KG1 (cell line): ENCODE measurements at regions not wholly inside any gene's neighbourhood (a gene's known extent, or its start where the extent isn't known, plus 50 kb on each side); places are given as distances from the start of the nearest gene placed in this dataset.

Source experiments
- DNase-seq: peaks from one replicate; lab custom pipeline; 2025; lab: John Stamatoyannopoulos, UW

DNA sequence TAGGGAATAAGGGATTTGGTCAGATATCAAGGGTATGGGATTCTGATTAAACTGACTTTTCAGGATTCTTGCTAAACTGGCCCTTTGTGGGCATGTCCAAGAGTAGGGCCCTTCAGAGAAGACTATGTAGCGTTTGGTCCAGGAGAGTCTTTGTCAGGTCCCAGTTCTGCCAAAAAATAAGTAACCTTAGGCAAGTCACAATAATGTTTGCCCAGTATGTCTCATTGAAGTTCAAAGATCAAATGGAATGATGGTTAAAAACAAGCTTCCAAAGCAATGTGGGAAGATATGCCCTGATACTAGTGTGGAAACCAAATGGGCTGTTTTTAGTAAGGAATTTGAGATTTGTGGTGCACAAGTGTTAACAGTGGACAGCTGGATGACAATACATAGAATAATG is 454.4 kb downstream of the WDR72 start:
- no peak for DNase-seq

DNA sequence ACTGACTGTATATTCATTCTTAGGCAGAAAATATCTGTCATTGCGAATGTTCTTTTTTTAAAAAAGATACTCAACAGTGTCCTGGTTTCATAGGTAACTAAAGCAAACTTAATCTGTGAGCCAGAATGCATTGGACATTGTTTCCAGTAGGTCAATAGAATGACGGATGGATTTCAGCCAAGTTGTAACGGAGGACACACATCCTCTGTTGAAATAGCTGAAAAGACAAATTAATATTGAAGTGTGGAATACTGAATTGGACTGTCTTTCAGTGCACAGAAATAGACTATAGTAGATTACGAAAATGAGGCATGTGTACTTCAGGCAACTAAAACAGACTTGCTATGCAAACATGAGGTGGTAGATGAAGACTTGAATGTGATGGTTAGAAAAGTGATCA is 461.6 kb downstream of the WDR72 start:
- DNase-seq = no peak

DNA sequence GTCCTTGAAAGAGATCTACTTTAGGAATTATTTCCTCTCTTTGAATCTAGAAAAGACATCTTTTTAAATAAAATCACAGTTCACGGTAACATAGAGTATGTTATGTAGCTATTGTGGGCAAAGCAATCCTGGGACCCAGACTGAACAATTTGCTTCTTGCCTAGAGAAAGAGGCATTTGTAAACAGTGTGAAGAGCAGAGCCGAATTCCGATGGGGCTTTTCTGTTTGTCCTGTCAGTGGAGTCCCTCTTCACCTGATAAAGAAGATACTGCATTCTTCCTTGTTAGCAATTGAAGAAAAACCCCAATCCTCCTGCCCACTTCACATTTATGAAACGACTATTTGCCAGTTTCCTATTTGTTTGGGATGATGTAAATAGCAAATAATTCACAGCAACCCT is 462.9 kb downstream of the WDR72 start:
- DNase-seq = no peak

DNA sequence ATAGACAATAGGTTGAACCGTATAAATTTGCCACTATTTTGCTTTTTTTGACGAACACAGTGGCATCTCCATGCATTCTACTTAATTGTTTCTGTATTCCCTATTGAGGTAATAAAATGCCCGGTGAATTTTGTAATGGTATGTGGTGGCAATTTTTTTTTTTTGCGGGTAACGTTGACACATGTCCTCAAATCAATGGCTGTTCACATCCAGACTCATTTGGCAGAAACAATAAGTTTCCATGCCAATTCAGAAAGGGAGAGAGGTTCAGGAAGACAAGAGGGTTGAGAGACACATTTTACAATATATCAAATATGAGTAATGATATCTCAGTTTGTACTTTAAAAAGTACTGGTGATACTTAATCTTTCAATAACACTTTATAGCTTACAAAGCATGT is 463.9 kb downstream of the WDR72 start:
- no peak for DNase-seq

DNA sequence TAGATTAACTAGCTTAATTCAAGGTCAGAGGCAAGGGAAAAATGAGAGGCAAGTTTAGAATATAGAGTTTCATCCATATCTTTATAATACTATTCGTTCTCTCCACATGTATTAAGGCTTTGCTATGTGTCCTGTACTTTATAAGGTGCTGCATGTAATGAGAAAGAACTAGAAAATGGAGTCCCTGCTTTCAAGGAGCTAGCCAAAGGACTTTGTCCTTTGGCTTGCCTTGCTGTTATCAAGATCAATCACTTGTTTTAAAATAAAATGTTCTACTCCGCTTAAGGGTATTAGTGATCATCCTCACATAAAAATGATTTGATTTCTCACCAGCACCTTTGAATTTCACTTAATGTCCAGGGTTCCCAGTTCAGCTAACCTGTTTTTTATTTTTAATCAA is 470.9 kb downstream of the WDR72 start:
- DNase-seq = no peak

DNA sequence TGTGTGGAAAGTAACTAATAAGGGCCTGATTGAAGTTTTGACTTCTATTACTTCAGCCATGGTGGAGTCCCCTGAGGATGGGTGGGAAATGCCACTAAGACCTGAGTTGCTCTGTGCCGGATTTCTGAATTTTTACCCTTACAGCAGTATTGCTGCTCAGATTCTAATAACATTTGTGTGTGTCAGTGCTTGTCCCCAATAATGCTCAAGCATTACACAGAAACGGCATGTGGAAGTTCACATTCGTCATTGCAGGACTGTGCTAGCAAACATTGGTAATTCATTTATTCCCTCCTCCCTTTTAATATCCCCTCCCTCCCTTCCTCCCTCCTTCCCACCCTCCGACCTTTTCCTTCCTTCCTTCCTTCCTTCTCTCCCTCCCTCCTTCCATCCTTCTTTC is 484.5 kb upstream of the ONECUT1 start:
- no peak for DNase-seq

DNA sequence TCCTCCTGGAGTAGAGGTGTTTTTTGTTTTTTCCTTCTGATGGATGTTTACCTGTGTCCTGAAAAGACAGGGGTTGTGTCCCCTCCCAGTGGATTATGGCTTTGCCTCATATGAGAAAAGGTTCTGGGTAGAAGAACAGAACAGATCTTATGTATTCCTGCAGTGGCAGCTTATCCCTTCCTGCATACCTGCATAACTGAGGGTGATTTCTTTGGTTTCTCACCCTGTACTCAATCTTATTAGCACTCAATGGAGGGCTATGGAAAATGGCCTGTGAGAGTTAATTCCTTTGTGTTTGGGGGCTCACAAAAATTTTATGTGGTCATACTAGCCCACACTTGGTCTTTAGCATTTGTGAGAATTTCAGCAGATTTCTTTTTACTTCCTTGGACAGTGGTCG is 482.0 kb upstream of the ONECUT1 start:
- no peak for DNase-seq

DNA sequence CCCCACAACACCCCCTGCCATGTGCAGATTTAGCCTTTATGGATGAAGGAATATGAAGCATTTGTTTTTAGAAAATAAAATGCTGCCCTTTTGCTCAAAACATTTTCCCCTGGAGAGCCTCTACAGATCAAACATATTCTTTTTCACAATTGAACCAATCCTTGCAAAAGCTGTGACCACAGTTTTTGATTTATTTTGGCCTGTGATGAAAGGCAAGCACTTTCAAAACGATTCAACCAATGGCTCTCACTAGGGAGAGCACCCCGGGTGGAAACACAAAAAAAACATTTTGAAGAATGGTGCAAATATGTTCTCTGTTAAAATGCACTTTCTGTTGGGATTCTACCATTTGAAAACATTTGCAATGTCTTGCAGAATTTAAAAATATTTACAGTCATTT is 476.0 kb upstream of the ONECUT1 start:
- no peak for DNase-seq

DNA sequence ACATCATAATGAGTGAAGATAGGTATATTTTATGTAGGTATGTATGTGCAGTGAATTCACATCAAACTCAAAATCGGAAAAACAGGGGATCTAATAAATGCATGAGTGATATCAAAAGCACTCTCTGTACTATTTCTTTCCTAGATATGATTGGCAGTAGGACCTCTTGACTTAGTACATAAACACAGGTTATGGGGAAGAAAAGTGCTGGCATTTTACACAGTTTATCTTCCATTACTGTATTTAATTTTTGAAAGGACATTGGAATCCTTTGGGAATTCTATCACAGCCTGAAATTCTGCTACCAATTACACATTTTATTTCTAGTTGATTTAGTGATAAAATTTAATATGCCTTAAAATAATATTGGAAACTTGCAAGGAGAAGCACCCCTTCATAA is 470.5 kb upstream of the ONECUT1 start:
- DNase-seq = no peak

DNA sequence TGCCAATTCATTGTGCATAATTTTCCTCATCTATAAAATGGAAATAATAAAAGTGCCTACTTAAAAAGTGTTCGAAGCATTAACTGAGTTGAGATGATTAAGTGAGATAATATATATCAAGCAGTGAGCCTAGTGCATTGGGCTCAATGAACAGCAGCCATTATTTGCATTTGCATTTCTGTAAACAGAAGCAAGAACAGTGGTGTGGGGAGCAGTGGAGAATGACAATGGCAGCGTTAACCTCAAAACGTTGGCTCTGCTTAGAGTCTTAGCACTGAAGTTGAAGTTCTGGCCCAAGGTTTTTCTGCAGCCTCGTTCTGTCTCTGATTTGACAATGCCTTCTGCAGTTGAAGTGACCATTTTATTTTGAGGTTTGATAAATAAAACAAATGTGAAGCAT is 466.3 kb upstream of the ONECUT1 start:
- no peak for DNase-seq

DNA sequence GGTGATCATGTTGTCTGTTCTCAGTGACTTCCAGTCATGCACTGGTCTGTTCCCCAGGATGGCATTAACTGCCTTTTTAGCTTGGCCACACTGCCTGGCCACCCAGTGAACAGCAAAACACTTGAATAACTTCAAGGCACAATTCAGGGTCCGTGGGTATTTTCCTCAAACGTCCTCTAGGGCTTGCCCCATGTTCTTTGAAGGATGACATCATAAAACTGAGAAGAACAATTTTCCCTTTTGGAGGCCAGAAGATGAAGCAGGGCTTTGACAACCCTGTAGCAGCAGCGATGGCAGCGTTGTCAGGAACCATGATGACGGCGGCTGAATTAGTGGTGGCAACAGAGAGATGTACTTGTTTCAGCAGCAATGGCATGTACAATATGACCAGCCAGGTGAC is 465.9 kb upstream of the ONECUT1 start:
- no peak for DNase-seq

DNA sequence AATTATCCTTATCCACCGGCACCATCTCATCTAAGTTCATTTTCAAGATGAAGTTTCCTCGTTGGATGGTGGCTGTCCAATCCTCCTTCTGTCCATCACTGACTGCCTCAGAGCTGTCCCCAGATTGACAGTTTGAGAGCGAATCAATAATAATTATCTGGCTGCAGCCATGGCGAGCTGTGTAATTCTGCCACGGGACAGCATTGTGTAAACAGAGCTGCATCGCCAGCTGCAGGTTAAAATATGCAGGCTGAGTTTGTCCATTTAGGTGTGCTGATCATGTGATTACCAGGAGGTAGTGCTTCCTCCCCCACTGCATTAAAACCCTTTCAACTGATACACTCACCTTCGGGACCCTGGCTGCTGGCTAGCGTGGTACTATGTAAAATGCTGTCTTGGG is 461.9 kb upstream of the ONECUT1 start:
- DNase-seq = no peak

DNA sequence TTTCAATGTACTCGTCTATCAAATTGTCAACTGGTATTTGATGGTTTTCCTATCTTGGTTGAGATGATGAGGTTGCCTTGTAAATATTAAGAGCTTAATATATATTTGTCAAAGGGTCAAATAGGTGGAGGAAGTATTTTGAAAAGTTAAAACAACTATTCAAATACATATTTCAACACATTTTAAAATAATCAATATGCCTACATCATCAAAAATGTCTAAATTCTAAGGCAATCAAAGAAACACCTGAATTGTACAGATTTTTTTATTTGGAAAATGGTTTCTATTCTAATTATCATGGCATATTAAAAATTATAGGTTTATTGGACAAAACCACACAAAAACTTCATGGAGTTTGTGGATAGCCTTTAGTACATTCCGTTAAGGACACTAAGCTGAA is 461.4 kb upstream of the ONECUT1 start:
- no peak for DNase-seq

DNA sequence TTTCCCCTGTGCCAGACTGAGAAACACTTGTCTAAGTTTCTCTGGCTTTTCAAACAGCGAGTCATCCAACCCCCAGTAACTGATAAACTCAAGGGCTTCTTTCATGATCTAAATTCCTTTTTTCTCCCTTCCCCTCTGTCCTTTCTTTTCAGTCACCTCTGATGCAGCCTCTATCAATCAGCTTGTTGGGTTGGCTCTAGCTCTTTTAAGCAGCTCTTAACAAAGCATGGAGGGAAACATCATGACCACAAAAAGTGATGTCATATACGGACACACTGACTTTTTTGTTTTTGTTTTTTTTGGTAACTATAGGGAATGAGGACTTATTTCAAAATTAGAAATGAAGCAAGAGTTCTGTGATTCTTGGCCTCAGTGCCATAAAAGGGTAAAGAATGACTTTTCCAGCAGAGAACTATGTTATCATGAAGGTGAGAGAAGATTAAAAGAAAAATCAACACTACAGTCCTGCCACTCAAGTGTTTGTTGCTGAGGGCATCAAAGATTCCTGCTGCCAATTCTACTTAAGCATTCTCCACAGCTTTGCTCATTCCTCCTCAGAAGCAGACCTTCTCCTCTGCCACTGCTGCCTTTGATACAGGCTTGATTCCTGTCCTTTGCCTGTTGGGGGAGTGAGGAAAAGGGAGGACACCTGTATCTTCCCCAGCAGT is 457.0 kb upstream of the ONECUT1 start:
- DNase-seq = no peak

DNA sequence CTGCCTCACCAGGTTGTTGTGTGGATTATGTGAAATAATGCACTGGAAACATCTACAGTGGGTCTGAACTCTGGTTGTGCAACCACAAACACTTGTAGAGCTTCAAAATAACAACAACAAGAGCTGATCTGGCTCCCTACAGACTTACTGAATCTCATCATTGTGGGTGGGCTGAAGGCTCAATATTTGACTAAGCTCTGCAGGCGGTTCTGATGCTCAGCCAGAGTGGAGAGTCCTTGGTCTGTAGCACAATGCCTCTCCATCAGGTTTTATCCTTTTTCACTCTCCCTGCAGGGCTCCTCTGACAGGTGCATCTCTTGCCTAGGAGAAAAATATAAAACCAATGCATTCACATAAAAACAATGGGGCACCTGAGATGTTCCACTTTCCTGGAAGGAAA is 456.3 kb upstream of the ONECUT1 start:
- no peak for DNase-seq

DNA sequence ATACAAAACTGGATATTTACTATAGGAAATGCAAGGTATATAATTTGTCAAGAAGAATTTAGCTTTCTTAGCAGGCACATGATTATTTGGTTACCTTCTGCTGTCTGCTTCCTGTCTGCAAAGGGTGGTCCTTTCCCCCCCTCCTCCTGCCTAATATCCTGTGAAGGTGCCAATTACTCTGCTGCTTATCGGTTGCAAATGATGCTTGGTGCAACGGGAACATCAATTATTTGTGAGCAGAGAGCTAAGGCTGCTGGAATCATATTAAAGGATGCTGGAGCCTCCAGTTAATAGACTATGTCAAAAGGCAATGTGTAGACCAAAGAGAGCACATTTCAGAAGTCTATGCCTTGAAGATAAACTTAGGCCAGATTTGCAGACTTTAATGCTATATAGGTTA is 443.7 kb upstream of the ONECUT1 start:
- no peak for DNase-seq

DNA sequence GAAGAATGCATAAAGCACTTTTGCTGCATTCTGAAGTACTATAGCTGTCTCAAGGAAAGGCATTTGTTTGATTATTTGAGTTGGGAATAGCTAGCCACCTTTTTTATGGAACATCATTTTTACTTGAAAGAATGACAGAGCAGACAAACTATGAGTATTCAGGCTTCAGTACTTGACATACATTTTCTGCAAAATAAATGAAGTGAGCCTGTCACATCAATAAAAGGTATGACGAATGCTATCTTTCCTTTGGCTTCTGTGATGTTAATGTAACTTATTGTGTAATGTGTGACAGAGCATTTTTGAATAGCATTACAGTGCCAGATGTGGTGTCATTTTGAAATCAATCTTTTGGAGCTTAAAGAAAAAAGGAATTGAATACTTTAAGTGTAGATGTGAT is 440.3 kb upstream of the ONECUT1 start:
- DNase-seq = no peak

DNA sequence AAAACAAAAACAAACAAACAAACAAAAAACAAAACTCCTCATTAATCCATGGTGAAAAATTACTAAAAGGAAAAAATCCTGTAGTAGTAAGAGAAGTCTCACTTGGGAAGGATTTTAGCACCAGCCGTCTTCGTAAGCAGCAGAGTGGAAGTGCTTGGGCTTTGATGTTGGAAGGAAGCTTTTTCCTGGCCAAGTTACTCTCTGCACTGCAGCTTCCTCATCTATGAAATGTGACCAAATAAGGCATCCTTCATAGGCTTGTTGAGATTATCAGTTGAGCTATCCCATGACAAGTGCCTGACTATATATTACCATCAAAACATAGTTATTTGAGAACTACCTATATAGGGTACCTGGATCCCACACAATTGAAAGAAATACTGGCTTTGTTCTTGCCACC is 436.4 kb upstream of the ONECUT1 start:
- no peak for DNase-seq

DNA sequence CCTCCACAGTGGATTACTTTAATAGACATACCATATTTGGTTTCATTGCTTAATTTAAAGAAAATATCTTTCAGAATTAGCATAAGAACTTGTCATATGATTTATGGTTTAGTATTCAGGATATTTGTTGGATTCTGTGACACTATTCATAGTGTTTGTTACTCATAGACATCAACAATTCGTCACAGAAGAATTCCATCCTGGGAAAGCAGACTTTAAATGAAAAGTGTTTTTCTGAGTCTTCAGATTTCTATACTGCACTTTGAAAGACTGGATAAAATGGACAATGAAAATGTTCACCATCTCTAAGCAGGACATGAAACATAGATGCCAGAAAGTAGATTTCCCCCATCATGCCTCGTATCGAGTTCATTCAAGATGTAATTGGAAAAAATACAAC is 435.6 kb upstream of the ONECUT1 start:
- DNase-seq = no peak

DNA sequence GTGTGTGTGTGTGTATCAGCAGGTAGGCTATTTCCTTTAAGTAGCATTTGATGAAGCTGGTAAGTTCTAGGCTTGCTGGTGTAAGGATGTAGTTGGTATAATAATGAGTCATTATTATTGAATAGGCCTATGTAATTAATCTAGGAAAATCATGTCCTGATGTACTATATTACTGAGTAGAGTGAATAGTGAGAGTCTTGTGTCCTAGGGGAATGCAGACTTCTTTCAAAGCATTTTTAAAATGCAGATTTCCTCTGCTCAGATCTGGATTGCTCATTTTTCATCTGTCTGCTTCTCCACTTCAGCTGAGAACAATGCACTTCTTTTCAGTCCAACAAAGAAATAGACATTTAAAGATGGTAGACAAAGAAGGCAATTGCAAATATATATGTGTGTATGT is 434.2 kb upstream of the ONECUT1 start:
- no peak for DNase-seq

DNA sequence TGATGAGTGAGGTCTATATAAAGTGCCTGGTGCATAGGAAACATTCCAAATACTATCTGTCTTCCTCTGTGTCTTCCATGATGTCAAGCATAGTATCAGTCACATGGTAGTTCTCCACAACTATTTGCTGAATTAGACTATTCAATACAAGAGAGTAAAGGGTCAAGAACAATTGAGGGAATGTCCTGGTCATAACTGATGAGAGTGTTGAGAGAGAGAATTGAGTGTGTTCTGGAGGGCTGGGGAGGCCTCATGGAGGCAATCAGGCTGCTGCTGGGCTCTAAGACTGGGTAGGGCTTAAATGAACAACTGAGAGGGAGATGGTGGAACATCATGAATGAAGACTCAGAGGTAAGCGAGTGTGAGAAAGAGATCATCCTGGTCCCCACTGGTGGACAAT is 433.7 kb upstream of the ONECUT1 start:
- no peak for DNase-seq

DNA sequence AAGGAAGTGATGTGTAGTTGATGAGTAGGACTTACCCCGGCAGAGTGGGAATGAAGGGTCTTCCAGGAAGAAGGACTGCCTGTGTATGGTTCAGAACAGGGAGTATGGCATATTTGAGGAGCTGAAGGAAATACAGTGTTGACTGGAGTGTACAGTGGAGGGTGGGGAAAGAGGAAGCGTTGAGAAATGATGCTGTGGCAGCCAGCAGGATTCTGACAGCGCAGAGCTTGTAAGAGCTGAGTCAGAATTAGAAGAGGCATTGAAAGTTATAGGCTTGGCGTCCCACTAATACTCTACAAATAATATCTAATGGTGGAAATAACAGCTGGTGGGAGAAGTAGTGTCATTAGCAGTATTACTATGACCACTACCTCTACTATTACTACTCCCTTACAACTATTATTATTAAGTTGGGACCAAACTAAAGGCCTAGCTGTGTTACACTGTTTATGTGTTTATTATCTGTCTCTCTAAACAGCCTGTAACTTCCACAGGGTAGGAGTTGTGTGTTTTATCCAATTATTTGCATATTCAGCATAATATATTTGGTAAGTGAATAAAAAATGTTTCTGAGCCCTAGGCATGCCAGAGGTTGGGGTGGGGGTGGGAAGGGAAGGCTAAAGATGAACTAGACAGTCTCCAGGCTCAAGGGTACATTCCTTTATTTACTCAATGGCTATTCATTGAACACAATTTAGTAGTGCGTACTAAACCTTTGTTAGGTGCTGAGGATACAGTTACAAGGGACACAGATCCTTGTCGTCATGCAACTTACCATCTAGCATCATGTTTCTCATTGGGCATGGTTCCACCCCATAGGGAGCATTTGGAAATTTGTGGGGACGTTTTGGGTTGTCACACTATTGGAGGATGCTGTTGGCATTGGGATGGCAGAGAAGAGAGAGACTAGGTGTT is 428.8 kb upstream of the ONECUT1 start:
- no peak for DNase-seq

DNA sequence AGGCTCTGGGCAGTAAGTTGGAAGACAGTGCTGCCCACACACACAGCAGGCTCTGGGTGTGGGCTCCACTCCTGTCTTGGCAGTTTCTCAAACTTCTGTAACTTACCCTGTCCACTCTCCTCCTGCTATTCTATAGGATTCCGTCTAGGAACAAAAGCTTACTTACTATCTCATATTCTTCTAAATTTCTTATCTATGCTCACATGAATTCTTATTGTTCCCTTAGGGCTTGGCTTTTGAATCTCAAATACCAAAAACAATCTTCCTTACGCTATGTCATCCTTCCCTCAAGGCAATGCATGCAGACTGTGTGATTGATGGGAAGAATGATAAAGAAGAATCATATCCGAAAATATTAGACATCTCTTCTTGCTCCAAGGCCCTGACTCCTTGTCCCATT is 425.9 kb upstream of the ONECUT1 start:
- no peak for DNase-seq

DNA sequence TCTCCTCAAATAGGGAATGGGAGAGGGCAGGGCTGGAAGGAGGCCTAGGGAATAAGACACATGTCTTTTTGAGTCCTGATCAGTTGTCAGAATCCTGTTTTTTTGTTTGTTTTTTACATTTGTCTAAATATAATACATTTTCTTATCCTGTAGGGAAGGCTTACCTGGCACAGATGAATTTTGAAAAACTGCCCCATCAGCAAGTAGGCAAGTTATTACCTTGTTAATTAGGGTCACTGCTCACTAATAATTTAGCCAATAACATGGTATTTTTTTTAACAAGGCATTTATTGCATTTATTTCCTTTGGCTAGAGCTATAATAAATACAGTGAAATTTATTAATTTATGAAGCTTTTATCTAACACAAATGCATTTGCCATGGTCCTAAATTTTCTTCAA is 423.2 kb upstream of the ONECUT1 start:
- DNase-seq = no peak
